ENCODE measurements at regions not wholly inside any gene's neighbourhood (a gene's known extent, or its start where the extent isn't known, plus 50 kb on each side); places are given as distances from the start of the nearest gene placed in this dataset.

GRCh38 chr12:94718114-94718513 is 67.8 kb upstream of the TMCC3 start:
- Histone ChIP-seq H3K36me3 (ENCODE audit: insufficient read depth, low read length, poor library complexity, severe bottlenecking) (no peaks in the 10 kb centered on the region), H3K27me3 (replicated peaks; ENCODE audit: insufficient read depth, low read depth, low read length, poor library complexity) (no peaks in the 10 kb centered on the region), H3K4me3 (ENCODE audit: low read depth, low read length, poor library complexity, severe bottlenecking) (no peak overlapping the region), H3K27ac (ENCODE audit: low read depth, low read length, poor library complexity, severe bottlenecking) (no peak overlapping the region), H3K9me3 (ENCODE audit: low read depth, low read length, poor library complexity, severe bottlenecking) (no peaks in the 10 kb centered on the region), H3K4me1 (ENCODE audit: insufficient read depth, low read length, poor library complexity, severe bottlenecking) (no peaks in the 10 kb centered on the region)
- ChIA-PET POLR2A (ENCODE audit: low non-redundant PET) (no interaction called here), CTCF (no interaction called here)
- intact Hi-C loops (cut with micrococcal nuclease; ENCODE audit: unreplicated experiment): no loop called here
- no TSS peak for BruUV-seq (replicated peaks)
- no peak for DNase-seq (ENCODE audit: low spot score)
- TF ChIP-seq, protein P1, sequence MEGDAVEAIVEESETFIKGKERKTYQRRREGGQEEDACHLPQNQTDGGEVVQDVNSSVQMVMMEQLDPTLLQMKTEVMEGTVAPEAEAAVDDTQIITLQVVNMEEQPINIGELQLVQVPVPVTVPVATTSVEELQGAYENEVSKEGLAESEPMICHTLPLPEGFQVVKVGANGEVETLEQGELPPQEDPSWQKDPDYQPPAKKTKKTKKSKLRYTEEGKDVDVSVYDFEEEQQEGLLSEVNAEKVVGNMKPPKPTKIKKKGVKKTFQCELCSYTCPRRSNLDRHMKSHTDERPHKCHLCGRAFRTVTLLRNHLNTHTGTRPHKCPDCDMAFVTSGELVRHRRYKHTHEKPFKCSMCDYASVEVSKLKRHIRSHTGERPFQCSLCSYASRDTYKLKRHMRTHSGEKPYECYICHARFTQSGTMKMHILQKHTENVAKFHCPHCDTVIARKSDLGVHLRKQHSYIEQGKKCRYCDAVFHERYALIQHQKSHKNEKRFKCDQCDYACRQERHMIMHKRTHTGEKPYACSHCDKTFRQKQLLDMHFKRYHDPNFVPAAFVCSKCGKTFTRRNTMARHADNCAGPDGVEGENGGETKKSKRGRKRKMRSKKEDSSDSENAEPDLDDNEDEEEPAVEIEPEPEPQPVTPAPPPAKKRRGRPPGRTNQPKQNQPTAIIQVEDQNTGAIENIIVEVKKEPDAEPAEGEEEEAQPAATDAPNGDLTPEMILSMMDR (conservative IDR thresholded peaks at IDR 0.05; ENCODE audit: low read depth, low read length): no peak
- no peak for TF ChIP-seq EZH2 (IDR thresholded peaks at IDR 0.05; ENCODE audit: borderline replicate concordance, low read depth, low read length, poor library complexity, severe bottlenecking)

GRCh38 chr12:94717656-94718055 is 67.3 kb upstream of the TMCC3 start:
- DNase-seq (ENCODE audit: low spot score): no peak
- CTCF ChIA-PET: no interaction called here
- H3K9me3 ChIP-seq (ENCODE audit: low read depth, low read length, poor library complexity, severe bottlenecking): no peaks in the 10 kb centered on the region
- POLR2A ChIA-PET (ENCODE audit: low non-redundant PET): no interaction called here
- H3K27me3 ChIP-seq (replicated peaks; ENCODE audit: insufficient read depth, low read depth, low read length, poor library complexity): no peaks in the 10 kb centered on the region
- H3K36me3 ChIP-seq (ENCODE audit: insufficient read depth, low read length, poor library complexity, severe bottlenecking): no peaks in the 10 kb centered on the region
- no peak overlapping the region for H3K27ac ChIP-seq (ENCODE audit: low read depth, low read length, poor library complexity, severe bottlenecking)
- BruUV-seq (replicated peaks): no TSS peak
- no peak overlapping the region for H3K4me3 ChIP-seq (ENCODE audit: low read depth, low read length, poor library complexity, severe bottlenecking)
- no peaks in the 10 kb centered on the region for H3K4me1 ChIP-seq (ENCODE audit: insufficient read depth, low read length, poor library complexity, severe bottlenecking)
- intact Hi-C loops (cut with micrococcal nuclease; ENCODE audit: unreplicated experiment): no loop called here
- TF ChIP-seq EZH2 (IDR thresholded peaks at IDR 0.05; ENCODE audit: borderline replicate concordance, low read depth, low read length, poor library complexity, severe bottlenecking): no peak

DNA sequence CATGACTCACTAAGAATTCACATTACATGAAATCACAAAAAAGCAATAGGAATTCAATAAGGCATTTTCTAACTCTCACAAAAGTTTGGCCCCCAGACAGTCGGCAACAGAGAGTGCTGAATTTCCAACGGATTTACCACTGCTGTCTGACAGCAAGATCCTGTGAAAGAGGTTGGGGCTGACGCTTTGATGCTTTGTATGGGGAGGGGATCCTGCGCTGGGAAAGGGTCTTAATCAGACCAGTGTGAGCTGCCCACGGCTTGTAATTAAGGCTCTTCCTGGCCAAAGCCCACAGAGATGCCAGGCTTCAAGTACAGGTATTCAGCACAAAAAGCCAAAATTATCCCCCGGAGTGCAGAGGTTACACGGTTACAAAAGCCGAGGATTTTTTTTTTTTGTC is 66.8 kb upstream of the TMCC3 start:
- no TSS peak for BruUV-seq (replicated peaks)
- Histone ChIP-seq H3K36me3 (ENCODE audit: insufficient read depth, low read length, poor library complexity, severe bottlenecking) (no peaks in the 10 kb centered on the region), H3K27ac (ENCODE audit: low read depth, low read length, poor library complexity, severe bottlenecking) (no peak overlapping the region), H3K9me3 (ENCODE audit: low read depth, low read length, poor library complexity, severe bottlenecking) (no peaks in the 10 kb centered on the region), H3K27me3 (replicated peaks; ENCODE audit: insufficient read depth, low read depth, low read length, poor library complexity) (no peaks in the 10 kb centered on the region), H3K4me3 (ENCODE audit: low read depth, low read length, poor library complexity, severe bottlenecking) (no peak overlapping the region), H3K4me1 (ENCODE audit: insufficient read depth, low read length, poor library complexity, severe bottlenecking) (no peaks in the 10 kb centered on the region)
- DNase-seq (ENCODE audit: low spot score): no peak
- POLR2A ChIA-PET (ENCODE audit: low non-redundant PET): no interaction called here
- intact Hi-C loops (cut with micrococcal nuclease; ENCODE audit: unreplicated experiment): no loop called here
- TF ChIP-seq, protein P1 (conservative IDR thresholded peaks at IDR 0.05; ENCODE audit: low read depth, low read length): no peak
- TF ChIP-seq EZH2 (IDR thresholded peaks at IDR 0.05; ENCODE audit: borderline replicate concordance, low read depth, low read length, poor library complexity, severe bottlenecking): no peak
- CTCF ChIA-PET: no interaction called here

DNA sequence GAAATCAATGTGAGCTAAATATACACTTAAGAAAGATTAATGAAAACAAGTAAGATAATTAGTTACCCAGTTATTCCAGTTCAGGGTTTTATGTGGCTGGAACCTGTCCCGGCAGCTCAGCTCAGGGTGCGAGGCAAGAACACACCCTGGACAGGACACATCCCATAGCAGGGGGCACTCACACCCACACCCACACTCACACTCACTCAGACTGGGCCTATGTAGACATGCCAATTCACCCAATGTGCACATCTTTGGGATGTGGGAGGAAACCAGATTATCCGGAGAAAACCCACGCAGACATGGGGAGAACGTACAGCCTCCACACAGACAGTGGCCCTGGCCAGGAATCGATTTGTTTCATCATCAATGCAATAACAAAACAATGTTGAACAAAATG is 66.0 kb upstream of the TMCC3 start:
- no peak for TF ChIP-seq EZH2 (IDR thresholded peaks at IDR 0.05; ENCODE audit: borderline replicate concordance, low read depth, low read length, poor library complexity, severe bottlenecking)
- TF ChIP-seq, protein P1 (conservative IDR thresholded peaks at IDR 0.05; ENCODE audit: low read depth, low read length): no peak
- POLR2A ChIA-PET (ENCODE audit: low non-redundant PET): no interaction called here
- H3K4me3 ChIP-seq (ENCODE audit: low read depth, low read length, poor library complexity, severe bottlenecking): no peak overlapping the region
- H3K27ac ChIP-seq (ENCODE audit: low read depth, low read length, poor library complexity, severe bottlenecking): no peak overlapping the region
- no peak for DNase-seq (ENCODE audit: low spot score)
- no peaks in the 10 kb centered on the region for H3K9me3 ChIP-seq (ENCODE audit: low read depth, low read length, poor library complexity, severe bottlenecking)
- CTCF ChIA-PET: no interaction called here
- no peaks in the 10 kb centered on the region for H3K36me3 ChIP-seq (ENCODE audit: insufficient read depth, low read length, poor library complexity, severe bottlenecking)
- H3K4me1 ChIP-seq (ENCODE audit: insufficient read depth, low read length, poor library complexity, severe bottlenecking): no peaks in the 10 kb centered on the region
- intact Hi-C loops (cut with micrococcal nuclease; ENCODE audit: unreplicated experiment): no loop called here
- H3K27me3 ChIP-seq (replicated peaks; ENCODE audit: insufficient read depth, low read depth, low read length, poor library complexity): no peaks in the 10 kb centered on the region
- BruUV-seq (replicated peaks): no TSS peak

Data from A673 (cell line).